ENCODE measurements at regions not wholly inside any gene's neighbourhood (a gene's known extent, or its start where the extent isn't known, plus 50 kb on each side); places are given as distances from the start of the nearest gene placed in this dataset.

GRCh38 chr4:32826169-32826568 lies 2106.0 kb downstream of the PCDH7 start:
- no peak overlapping the region for H2BK5ac ChIP-seq (ENCODE audit: insufficient read length, low read length)
- H3K4me1 ChIP-seq (ENCODE audit: insufficient read depth, low read length), result no peaks in the 10 kb centered on the region
- no peak overlapping the region for H3K27ac ChIP-seq (ENCODE audit: insufficient read length, low read depth, low read length)
- H3K4ac ChIP-seq (ENCODE audit: low read depth, low read length), result no peak overlapping the region
- no peak overlapping the region for H2AK5ac ChIP-seq (ENCODE audit: insufficient read length, low read length)
- WGBS (ENCODE audit: extremely low coverage, insufficient read length, low lambda C conversion rate), result no CpG with 5 or more reads among the region's 3 CpGs
- no peaks in the 10 kb centered on the region for H3K79me1 ChIP-seq (ENCODE audit: insufficient read depth, low read depth, low read length, poor library complexity, severe bottlenecking)
- no peak overlapping the region for H3T11ph ChIP-seq (ENCODE audit: low read length)
- no peaks in the 10 kb centered on the region for H3K23me2 ChIP-seq (ENCODE audit: insufficient read length, low read depth, low read length, poor library complexity, severe bottlenecking)
- H3K27me3 ChIP-seq (ENCODE audit: insufficient read depth, low read length), result no peaks in the 10 kb centered on the region
- H2BK12ac ChIP-seq (ENCODE audit: insufficient read length, low read depth, low read length), result no peak overlapping the region
- Mint-ChIP-seq H3K4me3 (no peak overlapping the region), H3K27me3 (ENCODE audit: low read depth) (peaks cover 3% of the 10 kb centered on the region; the same call in 1 of the 2 replicates), H3K27ac (no peak overlapping the region), H3K9me3 (peaks cover 53 to 59% of the 10 kb centered on the region in 2 experiments), H3K4me1 (no peaks in the 10 kb centered on the region), H3K36me3 (ENCODE audit: insufficient read depth in 1 of 3, low read depth in 3 of 3) (peaks cover 13 to 42% (median 29%) of the 10 kb centered on the region in 3 experiments)
- no peaks in the 10 kb centered on the region for H4K20me1 ChIP-seq (ENCODE audit: control insufficient read depth, insufficient read depth, insufficient read length)
- peaks cover 12% of the 10 kb centered on the region for H3K9me3 ChIP-seq (ENCODE audit: control insufficient read depth, low read depth, low read length)
- no peak overlapping the region for H3K56ac ChIP-seq (ENCODE audit: insufficient read length, low read depth, low read length)
- H3K79me2 ChIP-seq (ENCODE audit: insufficient read depth, low read length), result no peaks in the 10 kb centered on the region
- TF ChIP-seq, protein P1, sequence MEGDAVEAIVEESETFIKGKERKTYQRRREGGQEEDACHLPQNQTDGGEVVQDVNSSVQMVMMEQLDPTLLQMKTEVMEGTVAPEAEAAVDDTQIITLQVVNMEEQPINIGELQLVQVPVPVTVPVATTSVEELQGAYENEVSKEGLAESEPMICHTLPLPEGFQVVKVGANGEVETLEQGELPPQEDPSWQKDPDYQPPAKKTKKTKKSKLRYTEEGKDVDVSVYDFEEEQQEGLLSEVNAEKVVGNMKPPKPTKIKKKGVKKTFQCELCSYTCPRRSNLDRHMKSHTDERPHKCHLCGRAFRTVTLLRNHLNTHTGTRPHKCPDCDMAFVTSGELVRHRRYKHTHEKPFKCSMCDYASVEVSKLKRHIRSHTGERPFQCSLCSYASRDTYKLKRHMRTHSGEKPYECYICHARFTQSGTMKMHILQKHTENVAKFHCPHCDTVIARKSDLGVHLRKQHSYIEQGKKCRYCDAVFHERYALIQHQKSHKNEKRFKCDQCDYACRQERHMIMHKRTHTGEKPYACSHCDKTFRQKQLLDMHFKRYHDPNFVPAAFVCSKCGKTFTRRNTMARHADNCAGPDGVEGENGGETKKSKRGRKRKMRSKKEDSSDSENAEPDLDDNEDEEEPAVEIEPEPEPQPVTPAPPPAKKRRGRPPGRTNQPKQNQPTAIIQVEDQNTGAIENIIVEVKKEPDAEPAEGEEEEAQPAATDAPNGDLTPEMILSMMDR (conservative IDR thresholded peaks at IDR 0.05), result no peak
- no peak overlapping the region for H2BK20ac ChIP-seq (ENCODE audit: low read depth, low read length, poor library complexity, severe bottlenecking)
- H2BK15ac ChIP-seq (ENCODE audit: low read depth, low read length), result no peak overlapping the region
- no peak overlapping the region for H4K8ac ChIP-seq (replicated peaks; ENCODE audit: insufficient read length, low read depth, low read length)
- no peak overlapping the region for H4K5ac ChIP-seq (ENCODE audit: insufficient read length, low read depth, low read length)
- H2AFZ ChIP-seq (ENCODE audit: low read length), result no peak overlapping the region
- no peak overlapping the region for H3K23ac ChIP-seq (ENCODE audit: insufficient read length, low read depth, low read length)
- no peak overlapping the region for H3K4me2 ChIP-seq (ENCODE audit: insufficient read depth, insufficient read length, low read length)
- no peak overlapping the region for H3K9ac ChIP-seq (ENCODE audit: extremely low read depth, insufficient read length, low read length)
- DNase-seq, result no peak
- H3K14ac ChIP-seq (ENCODE audit: insufficient read depth, low read length), result no peak overlapping the region
- no peak overlapping the region for H2BK120ac ChIP-seq (ENCODE audit: low read depth, low read length, poor library complexity, severe bottlenecking)
- no peak overlapping the region for H4K91ac ChIP-seq (ENCODE audit: insufficient read length, low read depth, low read length)
- H3K18ac ChIP-seq (ENCODE audit: insufficient read length, low read depth, low read length), result no peak overlapping the region

Measured in H9 (cell line).